Neutrophil (primary cell): ENCODE measurements at regions not wholly inside any gene's neighbourhood (a gene's known extent, or its start where the extent isn't known, plus 50 kb on each side); places are given as distances from the start of the nearest gene placed in this dataset.

ENCODE experiments used
- H3K27ac ChIP-seq: fragments of 200-600 bp; sonication (generic); 2 replicates; pipeline ENCODE4 v1.5.1; 2016; ENCODE audit warnings: mild to moderate bottlenecking, moderate library complexity
- H3K27me3 ChIP-seq: fragments of 200-600 bp; sonication (generic); 2 replicates; pipeline ENCODE4 v1.6.0; 2016; ENCODE audit warnings: mild to moderate bottlenecking
- H3K36me3 ChIP-seq: fragments of 200-600 bp; sonication (generic); 2 replicates; pipeline ENCODE4 v1.5.1; 2017
- H3K4me1 ChIP-seq, 2 experiments: fragments of 200-600 bp in 1 of 2; sonication (generic) in 1 of 2; 1 replicate in 1 of 2; 2 replicates in 1 of 2; pipeline versions ENCODE4 v1.5.1 to v1.6.1; 2013 to 2016; ENCODE audit warnings: low read depth in 1 of 2, low read length in 1 of 2, mild to moderate bottlenecking in 1 of 2, moderate library complexity in 1 of 2; ENCODE audit not compliant: control insufficient read depth in 1 of 2, insufficient read depth in 1 of 2
- H3K4me3 ChIP-seq, 2 experiments: fragments of 200-600 bp in 1 of 2; sonication (generic) in 1 of 2; 1 replicate in 1 of 2; 2 replicates in 1 of 2; pipeline ENCODE4 v1.5.1; 2013 to 2016; ENCODE audit warnings: low read depth in 1 of 2, low read length in 1 of 2, mild to moderate bottlenecking in 1 of 2, moderate library complexity in 1 of 2
- H3K9me3 ChIP-seq: fragments of 200-600 bp; sonication (generic); 2 replicates; pipeline ENCODE4 v1.5.1; 2016
- CTCF ChIP-seq: fragments of 200-600 bp; sonication (generic); IDR thresholded peaks from 2 replicates; pipeline ENCODE4 v1.5.1; 2016; ENCODE audit warnings: antibody characterized with exemption

- TF ChIP-seq CTCF, result no peak
- Histone ChIP-seq H3K27ac (no peak overlapping the region), H3K4me3 (no peak overlapping the region), H3K9me3 (no peaks in the 10 kb centered on the region), H3K36me3 (no peaks in the 10 kb centered on the region), H3K27me3 (peaks cover 17% of the 10 kb centered on the region), H3K4me1 (peaks cover 22 to 27% of the 10 kb centered on the region in 2 experiments)
These were observed 70.5 kb upstream of the DUSP22 start for GRCh38 chr6:221531-222349.

- no peak for TF ChIP-seq CTCF
- H3K27me3 ChIP-seq, result peaks cover 17% of the 10 kb centered on the region
- H3K9me3 ChIP-seq, result no peaks in the 10 kb centered on the region
- H3K4me3 ChIP-seq, result no peak overlapping the region
- H3K4me1 ChIP-seq, result peaks cover 22 to 27% of the 10 kb centered on the region in 2 experiments
- H3K27ac ChIP-seq, result no peak overlapping the region
- no peaks in the 10 kb centered on the region for H3K36me3 ChIP-seq
These were observed 69.8 kb upstream of the DUSP22 start for GRCh38 chr6:222468-222867.

GRCh38 chr6:223136-223535 is 69.2 kb upstream of the DUSP22 start:
- no peak overlapping the region for H3K4me3 ChIP-seq
- TF ChIP-seq CTCF, result no peak
- peaks cover 22 to 27% of the 10 kb centered on the region in 2 experiments for H3K4me1 ChIP-seq
- H3K27me3 ChIP-seq, result peaks cover 17% of the 10 kb centered on the region
- H3K36me3 ChIP-seq, result no peaks in the 10 kb centered on the region
- H3K9me3 ChIP-seq, result no peaks in the 10 kb centered on the region
- H3K27ac ChIP-seq, result no peak overlapping the region

GRCh38 chr6:223763-224162 is 68.5 kb upstream of the DUSP22 start:
- H3K27ac ChIP-seq, result no peak overlapping the region
- H3K36me3 ChIP-seq, result no peaks in the 10 kb centered on the region
- peaks cover 17% of the 10 kb centered on the region for H3K27me3 ChIP-seq
- no peaks in the 10 kb centered on the region for H3K9me3 ChIP-seq
- TF ChIP-seq CTCF, result no peak
- H3K4me1 ChIP-seq, result peaks cover 22 to 27% of the 10 kb centered on the region in 2 experiments
- H3K4me3 ChIP-seq, result no peak overlapping the region

GRCh38 chr6:224350-224749 is 67.9 kb upstream of the DUSP22 start:
- Histone ChIP-seq H3K36me3 (no peaks in the 10 kb centered on the region), H3K4me3 (no peak overlapping the region)
- TF ChIP-seq CTCF, result no peak

More at GRCh38 chr6:224350-224749, 67.9 kb upstream of the DUSP22 start:
- peaks cover 22 to 23% of the 10 kb centered on the region in 2 experiments for H3K4me1 ChIP-seq
- peaks cover 17% of the 10 kb centered on the region for H3K27me3 ChIP-seq
- H3K9me3 ChIP-seq, result no peaks in the 10 kb centered on the region
- no peak overlapping the region for H3K27ac ChIP-seq
